HG03575 (cell line): ENCODE measurements at regions not wholly inside any gene's neighbourhood (a gene's known extent, or its start where the extent isn't known, plus 50 kb on each side); places are given as distances from the start of the nearest gene placed in this dataset.
"Not testable (repeated sequence)": the region's sequence is repeated elsewhere in the genome, so short reads cannot be mapped to it uniquely, and the experiment has no call there.

Experiments
- ATAC-seq: cut with Tn5 transposase; IDR thresholded peaks from one replicate; pipeline ENCODE4 v1.9.1; 2021; ENCODE audit not compliant: unreplicated experiment, insufficient number of reproducible peaks, low FRiP score; ENCODE audit errors: extremely low read depth

DNA sequence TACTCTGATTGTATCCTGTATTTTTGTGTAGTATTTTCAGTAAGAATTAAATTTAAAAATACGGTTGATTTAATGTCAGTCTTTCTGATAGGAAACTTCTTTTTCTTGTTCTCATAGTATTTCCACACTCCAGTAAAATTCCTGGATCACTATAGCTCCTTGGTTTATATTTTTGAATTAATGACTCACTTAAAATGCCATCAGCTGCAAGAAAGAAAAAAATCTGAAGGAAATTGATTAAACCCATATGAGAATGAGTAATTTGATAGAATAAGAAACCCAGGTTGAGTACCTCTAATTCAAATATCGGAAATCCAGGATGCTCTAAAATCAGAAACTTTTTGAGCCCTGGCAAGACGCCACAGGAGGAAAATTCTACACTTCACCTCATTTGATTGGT lies 186.8 kb upstream of the RND3 start:
- no peak for ATAC-seq

DNA sequence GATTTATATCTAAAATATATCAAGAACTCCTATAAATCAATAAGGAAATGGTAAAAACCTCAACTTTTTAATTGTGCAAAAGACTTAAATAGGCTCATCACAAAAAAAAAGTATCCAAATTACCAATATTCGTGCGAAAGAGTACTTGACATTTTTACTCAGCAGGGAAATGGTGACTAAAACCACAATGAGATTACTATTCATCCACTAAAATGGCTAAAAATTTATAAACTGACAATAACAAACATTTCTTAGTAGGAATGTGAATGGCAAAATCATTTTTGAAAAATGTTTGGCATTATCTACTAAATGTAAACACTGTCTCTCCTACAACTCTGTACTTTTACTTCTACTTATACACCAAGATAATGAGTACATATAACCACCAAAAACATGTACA lies 184.8 kb upstream of the RND3 start:
- ATAC-seq, result no peak

DNA sequence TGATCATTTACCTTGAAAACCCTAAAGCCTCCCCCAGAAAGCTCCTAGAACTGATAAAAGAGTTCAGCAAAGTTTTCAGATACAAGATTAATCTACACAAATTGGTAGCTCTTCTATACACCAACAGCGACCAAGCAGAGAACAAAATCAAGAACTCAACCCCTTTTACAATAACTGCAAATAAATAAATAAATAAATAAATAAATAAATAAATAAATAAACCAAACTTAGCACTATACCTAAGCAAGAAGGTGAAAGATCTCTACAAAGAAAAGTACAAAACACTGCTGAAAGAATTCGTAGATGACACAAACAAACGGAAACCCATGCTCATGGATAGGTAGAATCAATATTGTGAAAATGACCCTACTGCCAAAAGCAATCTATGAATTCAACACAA lies 182.0 kb upstream of the RND3 start:
- no peak for ATAC-seq

DNA sequence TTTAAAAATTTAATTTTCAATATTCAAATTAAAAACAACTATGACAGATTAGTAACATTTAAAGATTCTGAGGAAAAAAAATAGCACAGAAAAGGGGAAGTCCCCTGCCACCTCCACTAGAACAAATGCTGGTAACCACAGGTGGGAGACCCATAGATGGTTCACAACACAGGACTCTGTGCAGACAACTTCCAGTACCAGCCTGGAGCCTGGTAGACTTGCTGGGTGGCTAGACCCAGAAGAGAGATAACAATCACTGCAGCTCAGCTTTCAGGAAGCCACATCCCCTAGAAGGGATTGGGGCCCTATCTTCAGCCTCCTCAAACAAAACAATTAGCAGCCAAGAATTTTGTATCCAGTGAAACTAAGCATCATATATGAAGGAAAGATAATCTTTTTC lies 179.6 kb upstream of the RND3 start:
- ATAC-seq, result not testable (repeated sequence)

DNA sequence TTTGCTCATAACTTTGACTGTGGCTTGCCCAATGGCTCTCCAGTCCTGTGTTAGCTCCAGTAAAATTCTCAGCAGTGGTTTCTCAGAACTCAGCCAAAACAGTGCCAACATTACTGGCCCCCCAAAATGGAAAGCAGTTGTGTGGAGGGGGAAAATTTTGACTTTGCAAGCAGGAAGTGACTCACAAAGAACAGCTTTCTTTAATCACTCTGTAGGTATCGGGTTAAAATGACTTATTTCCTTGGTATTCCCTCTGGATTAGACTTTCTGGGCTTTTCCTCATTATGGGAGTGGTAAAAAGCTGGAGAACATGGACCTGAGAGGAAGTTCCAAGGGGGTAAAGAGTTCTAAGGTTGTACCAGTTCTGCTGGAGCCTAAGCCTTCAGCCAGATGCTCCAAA lies 175.7 kb upstream of the RND3 start:
- ATAC-seq, result no peak

DNA sequence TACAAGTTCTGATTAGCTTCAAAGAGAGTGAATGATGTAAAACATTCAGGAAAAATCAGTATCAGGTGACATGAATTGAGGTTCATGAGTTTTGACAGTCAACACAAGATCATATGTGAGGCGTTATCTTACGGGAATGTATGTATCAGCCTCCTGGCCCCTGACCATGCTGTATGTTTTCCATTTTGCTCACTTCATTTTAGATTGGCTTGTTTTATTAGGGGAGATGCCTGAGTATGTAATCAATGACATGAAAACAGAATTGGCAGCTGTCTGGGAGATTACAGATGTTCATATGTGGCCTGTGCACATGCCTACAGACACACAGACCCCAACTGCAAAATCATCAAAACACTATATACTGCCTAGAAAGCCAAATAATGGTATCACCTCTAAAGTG lies 168.5 kb upstream of the RND3 start:
- no peak for ATAC-seq

DNA sequence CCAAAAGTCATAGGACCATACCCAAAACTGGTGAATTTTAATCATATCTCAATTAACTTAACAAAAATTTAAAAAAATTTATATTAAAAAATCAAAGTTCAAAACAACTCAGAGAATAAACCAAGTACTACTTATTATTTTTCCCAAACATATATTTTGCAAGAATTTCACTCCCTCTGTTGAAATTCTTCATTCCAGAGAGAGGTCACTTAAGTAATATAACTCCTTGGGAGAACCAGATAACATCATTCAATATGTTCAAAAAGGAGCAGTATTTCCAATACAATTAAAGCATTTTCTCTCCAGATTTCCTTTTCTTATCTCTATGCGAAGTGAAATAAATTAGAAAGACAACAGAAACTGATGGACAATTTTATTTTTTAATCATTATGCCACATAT lies 165.9 kb upstream of the RND3 start:
- no peak for ATAC-seq

DNA sequence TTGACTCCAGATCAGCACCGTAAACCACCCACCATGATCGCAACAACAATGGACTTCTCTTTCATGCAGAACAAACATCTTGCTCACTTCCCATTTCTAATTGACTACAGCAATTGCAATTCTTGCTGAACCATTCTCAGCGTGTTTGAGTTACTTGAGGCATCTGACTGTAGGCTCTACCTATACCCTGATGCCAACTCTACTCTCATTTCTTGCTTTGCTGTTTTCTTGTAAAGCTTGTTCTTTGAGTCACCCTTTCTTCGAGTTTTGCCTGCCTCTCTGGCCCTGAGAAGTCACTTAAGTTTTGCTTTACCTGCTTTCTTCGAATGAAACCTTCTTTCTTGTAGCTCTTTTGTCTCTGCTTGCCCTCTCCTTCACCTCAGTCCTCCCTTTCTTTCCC lies 160.5 kb upstream of the RND3 start:
- no peak for ATAC-seq

DNA sequence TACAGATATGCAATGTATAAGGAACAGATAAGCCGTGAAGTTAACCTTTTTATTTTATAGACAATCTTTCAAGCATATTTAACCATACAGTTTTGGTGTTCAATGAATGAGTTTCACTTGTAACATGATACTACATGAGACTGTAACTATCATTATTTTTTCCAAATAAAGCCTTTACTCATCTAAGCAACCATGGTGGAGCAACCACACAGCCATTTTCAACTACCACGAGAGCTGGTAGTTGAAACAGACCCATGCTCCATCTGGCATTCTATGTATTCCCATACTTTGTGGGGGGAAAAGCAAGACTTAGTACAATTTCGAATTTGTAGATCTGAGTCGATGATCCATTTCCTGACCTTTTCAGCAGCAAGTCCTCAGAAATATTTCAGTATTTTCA lies 159.3 kb upstream of the RND3 start:
- ATAC-seq, result no peak

DNA sequence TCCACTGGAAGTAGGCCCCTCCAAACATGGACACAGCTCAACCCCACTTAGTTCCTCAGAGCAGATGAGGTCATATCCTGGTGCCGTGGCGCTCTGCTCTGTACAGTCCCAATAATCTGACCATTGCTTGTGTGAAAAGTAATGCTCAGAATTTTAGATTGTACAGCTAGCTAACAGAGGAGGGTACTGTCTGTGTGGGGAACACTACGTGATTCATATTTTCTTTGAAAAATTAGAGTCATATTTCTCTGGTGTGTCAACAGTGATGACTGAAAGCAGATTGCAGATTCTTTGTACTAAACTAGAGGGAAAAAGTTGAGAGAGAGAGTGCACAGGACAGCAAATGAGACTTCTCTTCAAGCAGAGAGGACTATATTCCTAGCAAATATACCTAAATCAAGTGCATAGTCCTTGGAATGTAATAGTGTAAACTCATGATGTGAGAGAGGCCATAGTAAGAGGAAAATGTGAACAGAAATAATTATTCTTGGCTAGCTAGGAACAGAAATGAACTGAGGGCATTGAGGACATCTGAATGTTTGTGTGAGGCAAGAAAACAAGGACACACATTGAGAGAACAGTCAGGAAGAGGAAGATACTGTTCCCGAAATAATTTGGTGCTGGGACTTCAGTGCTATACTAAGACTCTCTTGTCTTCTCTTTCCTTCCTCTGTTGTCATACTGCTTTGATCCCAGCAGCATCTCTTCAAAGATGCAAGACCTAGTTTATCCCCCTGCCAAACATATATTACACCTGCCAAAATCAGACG lies 157.0 kb upstream of the RND3 start:
- ATAC-seq, result no peak

DNA sequence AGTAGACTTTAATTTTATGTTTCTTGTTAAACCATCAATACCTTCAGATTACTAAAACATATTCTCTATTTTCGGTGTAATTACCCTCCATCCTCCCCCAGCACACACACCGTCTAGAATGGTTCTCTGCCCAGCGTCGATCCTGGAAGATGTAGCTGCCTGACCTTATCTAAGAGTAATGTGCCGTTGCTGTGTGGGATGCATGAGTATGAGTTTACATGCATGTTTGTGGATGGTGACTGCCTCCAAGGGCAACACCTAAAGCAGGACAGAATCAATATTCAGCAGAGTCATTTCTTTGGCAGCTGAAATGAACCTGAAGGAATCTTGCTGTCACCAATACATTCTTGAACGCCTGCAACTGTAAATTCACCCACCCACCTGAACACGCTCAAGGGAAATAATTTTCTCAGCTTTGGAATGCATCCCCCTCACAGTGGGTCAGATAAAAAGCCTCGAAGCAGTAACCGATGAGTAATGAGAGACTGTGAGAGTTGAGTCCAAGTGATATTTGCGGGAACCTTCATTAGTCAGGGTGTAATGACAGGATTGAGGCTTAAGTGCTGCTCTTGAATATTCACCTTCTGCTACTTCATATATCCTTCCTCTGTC lies 155.8 kb upstream of the RND3 start:
- ATAC-seq, result no peak

DNA sequence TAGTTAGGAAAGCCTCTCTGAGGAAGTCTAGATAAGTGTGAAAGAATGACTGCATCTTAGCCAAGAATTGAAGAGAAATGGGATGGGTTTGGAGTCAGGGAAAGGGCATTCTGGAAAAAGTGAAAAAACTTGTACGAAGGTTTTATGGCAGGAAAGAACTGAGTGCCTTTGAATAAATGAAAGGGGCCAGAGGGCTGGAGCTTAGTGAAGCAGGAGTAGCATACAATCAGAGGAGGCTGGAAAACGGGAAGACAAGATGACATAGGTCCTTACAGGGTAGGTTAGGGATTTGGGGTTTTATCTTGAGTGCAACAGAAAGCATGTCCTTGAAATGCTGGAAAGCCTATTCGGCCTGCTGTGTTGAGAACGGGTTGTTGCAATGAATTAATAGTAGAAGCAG lies 152.6 kb upstream of the RND3 start:
- ATAC-seq, result no peak

DNA sequence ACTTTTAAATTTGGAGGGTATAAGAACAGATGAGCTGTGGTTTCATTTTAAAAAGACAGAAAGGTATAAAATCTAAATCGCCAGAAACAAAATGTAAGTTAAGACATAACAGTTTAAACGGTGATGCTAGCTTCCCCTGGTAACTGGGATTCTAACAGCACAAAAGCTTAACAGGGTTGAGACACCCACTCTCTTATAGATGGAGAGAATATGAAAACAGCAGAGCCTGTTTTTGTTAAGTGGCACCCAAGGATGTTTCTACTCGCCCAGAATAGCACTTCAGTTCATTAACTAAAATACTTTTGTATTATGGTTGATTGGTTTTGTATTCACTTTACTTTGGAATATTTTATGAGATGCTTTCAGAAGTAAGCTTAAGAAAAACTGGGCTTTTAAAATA lies 151.9 kb upstream of the RND3 start:
- no peak for ATAC-seq

DNA sequence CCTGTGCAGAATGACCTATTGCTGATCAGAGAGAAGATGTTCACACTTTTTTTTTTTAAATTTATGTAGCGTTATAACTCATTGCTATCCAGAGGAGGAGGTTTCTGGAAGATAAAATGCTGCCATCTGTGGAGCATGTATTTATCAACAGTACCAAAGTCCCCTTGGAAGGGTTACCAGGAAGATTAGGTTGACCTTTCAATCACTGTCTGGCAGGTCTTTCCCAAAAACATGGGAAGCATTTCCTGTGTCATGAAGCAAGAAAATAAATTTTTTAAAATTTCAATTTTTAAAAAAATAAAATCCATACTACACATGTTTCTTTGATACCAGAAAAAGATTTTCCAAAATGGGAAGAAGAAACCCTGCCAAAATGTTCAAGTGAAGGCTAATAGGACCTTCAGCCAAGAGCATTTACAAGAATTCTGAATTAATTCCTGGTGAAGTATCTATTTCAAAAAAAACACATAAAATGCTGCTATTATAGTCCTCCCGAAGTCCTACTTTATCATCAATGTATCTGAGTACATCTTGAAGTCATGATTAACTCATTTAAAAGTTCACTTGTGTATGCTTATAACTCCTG lies 143.9 kb upstream of the RND3 start:
- no peak for ATAC-seq

DNA sequence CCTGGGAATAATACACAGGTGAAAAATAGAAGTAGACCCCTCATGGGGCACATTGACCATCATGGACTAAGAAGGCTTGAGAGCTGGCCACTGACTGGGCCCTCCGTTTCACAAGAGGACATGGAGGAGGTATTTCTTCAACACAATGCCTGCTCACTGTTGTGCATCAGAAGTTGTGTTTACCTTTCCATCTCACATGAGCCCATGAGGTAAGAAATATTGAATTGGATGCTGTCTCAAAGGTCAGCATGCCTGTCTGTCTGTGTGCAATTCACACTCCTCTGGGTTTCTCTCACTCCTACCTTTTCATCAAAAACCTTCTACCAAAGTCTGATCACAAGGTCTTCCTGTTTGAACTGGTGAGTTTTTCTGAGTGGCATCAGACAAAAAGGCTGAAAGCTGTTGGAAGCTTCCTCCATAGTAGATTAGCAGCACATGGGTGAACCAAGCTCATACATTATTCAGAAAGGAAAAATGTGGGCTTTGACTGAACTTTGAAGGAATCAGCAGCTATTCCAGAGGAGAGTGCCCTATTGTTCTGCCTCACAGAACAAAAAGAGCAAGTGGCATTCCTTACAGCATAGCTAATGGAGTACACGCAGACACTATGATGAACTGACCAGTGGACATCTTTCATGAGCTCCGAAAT lies 143.2 kb upstream of the RND3 start:
- ATAC-seq, result no peak

DNA sequence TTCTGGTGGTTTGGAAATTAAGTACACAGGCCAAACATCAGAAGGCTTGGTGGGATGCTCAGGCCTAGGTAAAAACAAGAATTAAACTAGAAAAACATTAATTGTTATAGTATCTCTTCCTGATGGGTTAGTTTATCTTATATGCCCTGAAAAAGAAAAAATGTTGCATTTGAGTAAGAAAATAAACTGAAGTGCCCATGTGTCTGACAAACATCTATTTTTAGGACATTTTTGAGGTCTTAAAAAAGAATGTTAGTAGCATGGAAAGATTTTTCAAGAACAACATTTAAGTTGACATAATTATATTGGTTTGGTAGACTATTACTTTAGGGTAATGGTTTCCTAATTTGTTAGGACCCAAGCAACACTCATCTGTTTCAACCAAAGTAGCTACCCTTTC lies 140.1 kb upstream of the RND3 start:
- no peak for ATAC-seq

DNA sequence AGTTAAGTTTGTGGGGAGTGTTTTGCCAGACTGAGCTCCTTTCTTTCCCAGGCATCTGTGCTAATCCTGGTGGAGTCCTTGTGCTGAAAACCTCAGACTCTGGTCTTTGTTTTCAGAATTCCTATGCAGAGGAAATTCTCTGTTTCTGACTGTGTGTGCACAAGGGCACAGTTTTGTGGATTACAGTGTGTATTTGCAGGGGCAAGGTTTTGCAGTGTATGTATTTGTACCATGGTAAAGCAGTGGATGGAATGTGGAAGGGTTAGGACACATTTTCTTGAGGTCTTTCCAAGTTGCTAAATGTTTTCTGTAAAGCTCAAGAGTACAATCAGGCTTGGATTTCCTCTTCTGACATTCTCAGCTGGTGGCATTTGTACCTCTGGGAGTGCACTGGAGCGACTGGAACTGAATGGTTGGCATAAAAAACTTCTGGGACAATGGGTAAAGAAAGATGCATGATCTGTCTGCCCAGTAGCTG lies 139.5 kb upstream of the RND3 start:
- no peak for ATAC-seq

DNA sequence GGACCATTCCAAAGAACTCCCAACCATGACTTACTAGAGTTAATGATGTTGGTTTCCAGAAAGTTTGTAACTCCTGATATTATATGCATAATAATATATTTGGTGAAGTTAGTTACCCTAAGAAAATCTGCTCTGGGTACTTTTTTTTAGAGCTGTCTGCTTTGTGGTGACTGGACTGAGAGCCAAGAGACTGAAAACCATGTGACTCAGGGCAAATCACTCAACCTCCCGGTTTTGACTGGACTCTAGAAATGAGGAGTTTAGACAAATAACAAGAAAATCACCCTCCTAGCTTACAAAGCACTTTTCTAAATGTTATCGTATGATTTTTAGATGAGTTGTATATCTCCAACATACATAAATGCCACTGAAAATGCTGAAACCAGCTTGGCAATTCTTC lies 138.3 kb upstream of the RND3 start:
- no peak for ATAC-seq

DNA sequence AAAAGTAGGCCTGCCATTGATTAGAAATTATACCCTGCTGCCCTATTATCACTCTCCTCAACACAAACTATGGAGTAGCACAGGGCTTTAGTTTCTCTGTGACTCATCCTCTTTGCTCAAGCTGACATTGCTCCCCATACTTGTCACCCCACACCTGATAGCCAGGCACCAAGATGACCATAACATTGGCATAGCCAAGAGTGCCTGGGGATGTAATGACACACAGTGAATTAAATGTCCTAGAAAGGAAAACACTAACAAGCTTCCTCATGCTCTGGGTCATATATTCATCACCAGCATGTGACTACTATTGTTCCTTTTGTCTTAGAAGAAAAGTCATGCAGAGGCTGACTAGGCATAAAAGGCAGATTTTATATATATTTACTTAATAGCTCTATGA lies 137.8 kb upstream of the RND3 start:
- ATAC-seq, result no peak

DNA sequence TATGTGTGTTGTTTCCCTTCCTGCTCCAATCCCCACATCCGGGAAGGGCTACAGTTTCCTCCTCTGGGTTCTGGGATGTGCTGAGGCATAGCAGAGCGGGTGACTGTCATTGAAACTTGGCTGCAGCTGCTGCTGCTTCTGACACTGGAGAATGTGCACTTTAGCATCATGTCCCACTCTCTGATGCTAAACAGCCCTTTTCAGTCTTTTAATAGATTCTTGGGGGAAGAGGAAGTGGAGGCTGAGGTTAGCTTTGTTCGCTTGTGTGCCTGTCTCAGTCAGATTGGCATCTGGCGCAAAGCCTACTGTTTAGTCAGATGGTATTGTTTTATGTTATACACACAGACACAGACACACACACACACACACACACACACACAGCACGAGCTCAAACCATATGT lies 136.5 kb upstream of the RND3 start:
- no peak for ATAC-seq
